ENCODE measurements at regions not wholly inside any gene's neighbourhood (a gene's known extent, or its start where the extent isn't known, plus 50 kb on each side); places are given as distances from the start of the nearest gene placed in this dataset.

DNA sequence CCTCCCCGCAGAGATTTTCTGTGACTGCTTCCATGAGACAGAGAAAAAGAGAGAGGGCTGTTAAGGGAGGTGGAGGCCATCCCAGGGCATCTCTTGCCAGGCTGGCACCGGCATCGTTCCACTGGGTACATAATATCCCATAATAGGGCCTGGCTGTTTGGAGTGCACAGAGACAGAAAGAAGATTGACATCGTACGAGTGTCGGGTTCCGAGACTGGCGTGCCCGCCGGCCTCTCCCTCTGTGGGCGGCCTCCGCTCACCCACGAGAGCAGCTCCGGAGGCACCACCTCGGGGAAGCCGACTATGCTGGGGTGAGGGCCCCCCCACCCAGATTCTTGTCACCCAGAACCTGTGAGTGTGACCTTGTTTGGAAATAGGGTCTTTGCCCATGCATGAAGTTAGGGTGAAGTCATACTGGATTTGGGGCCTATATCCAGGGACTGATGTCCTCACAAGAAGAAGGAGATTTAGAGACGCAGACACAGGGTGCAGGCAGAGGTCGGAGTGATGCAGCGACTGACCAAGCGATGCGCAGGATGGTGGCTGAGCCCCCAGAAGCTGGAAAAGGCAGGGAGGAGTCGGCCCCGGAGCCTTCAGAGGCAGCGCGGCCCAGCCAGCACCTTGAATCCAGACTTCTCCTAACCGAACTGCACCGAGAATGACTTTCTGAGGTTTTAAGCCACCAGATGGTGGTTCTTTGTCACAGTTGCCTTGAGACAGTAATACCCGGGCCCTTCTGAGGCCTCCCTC is 101.8 kb upstream of the CIBAR2 start:
- H3K18ac ChIP-seq (ENCODE audit: low read length) = no peak overlapping the region
- H2BK12ac ChIP-seq (ENCODE audit: low read length) = no peak overlapping the region
- H3K9ac ChIP-seq (ENCODE audit: low read length) = no peak overlapping the region
- no peak overlapping the region for H3K23ac ChIP-seq (ENCODE audit: low read length)
- H2BK5ac ChIP-seq (ENCODE audit: low read depth, low read length, poor library complexity) = no peak overlapping the region
- H3K79me2 ChIP-seq (ENCODE audit: control insufficient read depth, insufficient read depth, low read length, poor library complexity) = no peaks in the 10 kb centered on the region
- no peak overlapping the region for H2BK120ac ChIP-seq (ENCODE audit: insufficient read depth, low read length, poor library complexity)
- no peaks in the 10 kb centered on the region for H3K79me1 ChIP-seq (ENCODE audit: low read length)
- no peak overlapping the region for H3K14ac ChIP-seq (ENCODE audit: low read length)
- no peak overlapping the region for H4K12ac ChIP-seq (ENCODE audit: low read depth, low read length)
- no peak overlapping the region for H3K27ac ChIP-seq (ENCODE audit: low read depth, low read length)
- H3K36me3 ChIP-seq (ENCODE audit: control insufficient read depth in 1 of 2, insufficient read depth in 2 of 2, low read length in 2 of 2) = no peaks in the 10 kb centered on the region
- no peak overlapping the region for H3K4me2 ChIP-seq (ENCODE audit: low read length)
- H3K4me3 ChIP-seq (ENCODE audit: low read depth, low read length) = no peak overlapping the region
- H3K27me3 ChIP-seq (ENCODE audit: insufficient read depth, low read length) = no peaks in the 10 kb centered on the region
- H2AK5ac ChIP-seq (ENCODE audit: low read length) = no peak overlapping the region
- H2AFZ ChIP-seq (ENCODE audit: insufficient read depth, low read length, poor library complexity) = no peak overlapping the region
- no peak overlapping the region for H4K91ac ChIP-seq (ENCODE audit: low read depth, low read length)
- H4K8ac ChIP-seq (ENCODE audit: low read depth, low read length) = no peak overlapping the region
- H3K9me3 ChIP-seq (ENCODE audit: insufficient read depth, low read depth, low read length) = no peaks in the 10 kb centered on the region
- H3K4ac ChIP-seq (ENCODE audit: low read depth, low read length) = no peak overlapping the region
- WGBS (ENCODE audit: extremely low coverage, insufficient coverage, insufficient read length) = no CpG with 5 or more reads among the region's 28 CpGs
- H3K4me1 ChIP-seq (ENCODE audit: control insufficient read depth in 1 of 2, insufficient read depth in 2 of 2, low read length in 2 of 2) = no peaks in the 10 kb centered on the region
- DNase-seq = no peak

DNA sequence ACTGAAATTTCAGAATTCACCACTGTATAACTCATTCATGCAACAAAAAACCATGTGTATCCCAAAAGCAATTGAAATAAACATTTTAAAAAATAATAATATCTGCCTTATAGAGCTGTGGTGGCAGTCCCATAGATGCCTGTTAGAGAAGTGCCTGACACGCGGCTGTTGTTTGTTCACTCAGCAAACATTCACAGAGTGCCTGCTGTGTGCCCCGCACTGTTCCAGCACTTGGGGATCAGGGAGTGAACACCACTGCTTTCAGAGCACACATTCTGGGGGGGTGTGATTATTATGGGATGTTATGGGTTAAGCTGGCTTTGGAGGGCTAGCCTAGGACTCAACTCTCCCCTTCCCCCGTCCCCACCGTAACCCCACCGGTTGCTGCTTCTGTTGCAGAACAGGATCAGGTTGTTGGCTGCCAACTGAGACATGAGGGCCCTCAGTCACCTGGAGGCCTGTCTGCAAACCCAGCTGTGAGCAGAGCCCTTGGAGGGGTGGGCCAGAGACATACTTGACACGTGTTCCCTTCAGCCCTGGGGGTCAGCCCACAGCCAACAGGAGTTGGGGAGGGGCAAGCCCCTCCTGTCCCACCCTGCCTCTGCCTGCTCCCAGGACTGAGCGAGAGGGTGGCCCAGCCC is 103.3 kb upstream of the CIBAR2 start:
- Histone ChIP-seq H2BK120ac (ENCODE audit: insufficient read depth, low read length, poor library complexity) (no peak overlapping the region), H2AFZ (ENCODE audit: insufficient read depth, low read length, poor library complexity) (no peak overlapping the region), H2AK5ac (ENCODE audit: low read length) (no peak overlapping the region), H3K4me2 (ENCODE audit: low read length) (no peak overlapping the region), H3K79me2 (ENCODE audit: control insufficient read depth, insufficient read depth, low read length, poor library complexity) (no peaks in the 10 kb centered on the region), H3K4me1 (ENCODE audit: control insufficient read depth in 1 of 2, insufficient read depth in 2 of 2, low read length in 2 of 2) (peaks cover 2% of the 10 kb centered on the region in 2 experiments), H3K18ac (ENCODE audit: low read length) (no peak overlapping the region), H3K79me1 (ENCODE audit: low read length) (no peaks in the 10 kb centered on the region), H3K27me3 (ENCODE audit: insufficient read depth, low read length) (no peaks in the 10 kb centered on the region), H4K12ac (ENCODE audit: low read depth, low read length) (no peak overlapping the region), H3K4ac (ENCODE audit: low read depth, low read length) (no peak overlapping the region), H3K9ac (ENCODE audit: low read length) (no peak overlapping the region), H3K27ac (ENCODE audit: low read depth, low read length) (no peak overlapping the region), H2BK5ac (ENCODE audit: low read depth, low read length, poor library complexity) (no peak overlapping the region), H3K4me3 (ENCODE audit: low read depth, low read length) (no peak overlapping the region), H2BK12ac (ENCODE audit: low read length) (no peak overlapping the region), H4K91ac (ENCODE audit: low read depth, low read length) (no peak overlapping the region), H3K14ac (ENCODE audit: low read length) (no peak overlapping the region), H3K23ac (ENCODE audit: low read length) (no peak overlapping the region), H3K9me3 (ENCODE audit: insufficient read depth, low read depth, low read length) (no peaks in the 10 kb centered on the region), H3K36me3 (ENCODE audit: control insufficient read depth in 1 of 2, insufficient read depth in 2 of 2, low read length in 2 of 2) (no peaks in the 10 kb centered on the region), H4K8ac (ENCODE audit: low read depth, low read length) (no peak overlapping the region)
- WGBS (ENCODE audit: extremely low coverage, insufficient coverage, insufficient read length) = no CpG with 5 or more reads among the region's 8 CpGs
- no peak for DNase-seq

DNA sequence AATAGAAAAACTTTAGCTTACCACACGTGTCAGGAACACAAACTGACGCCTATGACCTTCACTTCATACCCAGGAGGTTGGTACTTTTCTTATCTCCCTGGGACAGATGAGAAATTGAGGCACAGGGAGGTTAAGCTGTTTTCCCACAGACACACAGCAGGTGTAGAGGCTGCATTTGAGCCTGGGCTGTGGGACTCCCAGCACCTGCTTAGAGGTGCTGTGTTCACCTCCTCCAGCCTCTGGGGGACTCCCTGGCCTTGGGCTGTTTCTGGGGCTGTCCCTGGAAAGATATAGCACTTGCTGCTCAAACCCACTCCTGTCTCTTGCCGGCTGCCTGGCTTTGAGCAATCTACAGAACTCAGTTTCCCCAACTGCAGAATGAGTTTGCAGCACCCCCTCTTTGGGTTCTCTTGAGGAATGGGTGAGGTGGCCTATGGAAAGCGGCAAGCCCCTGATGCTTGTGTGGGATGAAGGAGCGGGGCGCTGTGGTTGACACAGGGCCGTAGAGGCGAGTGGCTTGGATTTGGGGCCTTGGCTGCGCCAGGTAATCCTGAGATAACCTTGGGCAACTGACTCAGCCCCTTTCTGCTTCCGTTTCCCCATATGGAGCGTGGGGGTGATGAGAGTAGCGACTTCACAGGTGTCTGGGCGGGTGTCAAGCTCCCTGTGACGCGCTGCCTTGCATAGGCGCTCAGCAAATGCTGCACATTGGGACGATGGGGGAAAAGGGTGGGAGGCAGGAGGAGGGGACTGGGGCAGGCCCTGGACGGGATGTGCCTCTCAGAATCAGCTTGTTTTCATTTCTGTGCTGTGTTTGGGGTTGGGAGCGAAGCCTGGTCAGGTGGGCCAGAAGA is 104.5 kb upstream of the CIBAR2 start:
- Histone ChIP-seq H3K23ac (ENCODE audit: low read length) (no peak overlapping the region), H4K8ac (ENCODE audit: low read depth, low read length) (no peak overlapping the region), H3K4ac (ENCODE audit: low read depth, low read length) (no peak overlapping the region), H3K27me3 (ENCODE audit: insufficient read depth, low read length) (no peaks in the 10 kb centered on the region), H3K36me3 (ENCODE audit: control insufficient read depth in 1 of 2, insufficient read depth in 2 of 2, low read length in 2 of 2) (peaks cover 0 to 2% of the 10 kb centered on the region in 2 experiments), H2BK5ac (ENCODE audit: low read depth, low read length, poor library complexity) (no peak overlapping the region), H3K27ac (ENCODE audit: low read depth, low read length) (no peak overlapping the region), H3K4me1 (ENCODE audit: control insufficient read depth in 1 of 2, insufficient read depth in 2 of 2, low read length in 2 of 2) (peaks cover 2 to 7% of the 10 kb centered on the region in 2 experiments), H3K9me3 (ENCODE audit: insufficient read depth, low read depth, low read length) (no peaks in the 10 kb centered on the region), H3K4me3 (ENCODE audit: low read depth, low read length) (no peak overlapping the region), H2AFZ (ENCODE audit: insufficient read depth, low read length, poor library complexity) (no peak overlapping the region), H2AK5ac (ENCODE audit: low read length) (no peak overlapping the region), H2BK12ac (ENCODE audit: low read length) (no peak overlapping the region), H3K4me2 (ENCODE audit: low read length) (no peak overlapping the region), H3K9ac (ENCODE audit: low read length) (no peak overlapping the region), H3K18ac (ENCODE audit: low read length) (no peak overlapping the region), H3K79me2 (ENCODE audit: control insufficient read depth, insufficient read depth, low read length, poor library complexity) (no peaks in the 10 kb centered on the region), H3K79me1 (ENCODE audit: low read length) (no peaks in the 10 kb centered on the region), H3K14ac (ENCODE audit: low read length) (no peak overlapping the region), H4K12ac (ENCODE audit: low read depth, low read length) (no peak overlapping the region), H2BK120ac (ENCODE audit: insufficient read depth, low read length, poor library complexity) (no peak overlapping the region), H4K91ac (ENCODE audit: low read depth, low read length) (no peak overlapping the region)
- no CpG with 5 or more reads among the region's 19 CpGs for WGBS (ENCODE audit: extremely low coverage, insufficient coverage, insufficient read length)
- DNase-seq = no peak

DNA sequence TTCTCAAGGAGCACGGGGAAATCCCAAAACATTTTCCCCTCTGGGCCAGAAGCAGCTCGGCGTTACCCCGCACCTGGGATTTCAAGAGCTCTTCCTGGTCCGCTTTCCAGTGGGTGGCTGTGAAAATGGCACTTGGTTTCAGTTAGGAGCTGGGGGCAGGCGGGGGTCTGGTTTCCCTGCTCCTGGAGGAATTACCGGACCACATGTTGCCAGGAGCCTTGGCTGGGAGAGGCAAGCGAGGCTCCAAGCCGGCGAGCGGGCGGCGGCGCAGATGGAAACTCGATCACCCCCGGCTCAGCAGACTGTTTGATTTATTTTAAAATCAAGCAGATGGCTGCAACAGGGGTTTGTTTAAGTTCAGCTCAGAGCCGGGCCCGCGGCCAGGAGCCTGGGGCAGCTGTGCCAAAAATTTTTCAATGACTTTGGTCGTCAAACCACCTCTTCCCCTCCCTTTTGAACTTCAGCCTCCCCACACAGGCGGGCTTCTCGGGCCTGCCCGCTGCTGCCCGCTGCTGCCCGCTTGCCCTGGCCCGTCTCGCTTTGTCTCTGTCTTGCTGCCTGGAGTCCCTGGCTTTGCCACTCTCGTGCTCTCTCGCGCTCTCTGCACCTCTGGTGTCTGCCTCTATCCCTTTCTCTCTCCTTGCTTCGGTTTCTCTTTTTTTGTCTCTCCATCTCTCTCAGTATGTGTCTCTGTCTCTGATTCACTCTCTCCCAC is 108.0 kb upstream of the CIBAR2 start:
- Histone ChIP-seq H3K9ac (ENCODE audit: low read length) (no peak overlapping the region), H4K91ac (ENCODE audit: low read depth, low read length) (no peak overlapping the region), H3K4me1 (ENCODE audit: control insufficient read depth in 1 of 2, insufficient read depth in 2 of 2, low read length in 2 of 2) (peaks cover 2 to 7% of the 10 kb centered on the region in 2 experiments), H3K18ac (ENCODE audit: low read length) (no peak overlapping the region), H4K8ac (ENCODE audit: low read depth, low read length) (no peak overlapping the region), H2AK5ac (ENCODE audit: low read length) (no peak overlapping the region), H3K4ac (ENCODE audit: low read depth, low read length) (no peak overlapping the region), H2AFZ (ENCODE audit: insufficient read depth, low read length, poor library complexity) (no peak overlapping the region), H3K79me2 (ENCODE audit: control insufficient read depth, insufficient read depth, low read length, poor library complexity) (no peaks in the 10 kb centered on the region), H3K27ac (ENCODE audit: low read depth, low read length) (no peak overlapping the region), H4K12ac (ENCODE audit: low read depth, low read length) (no peak overlapping the region), H3K4me3 (ENCODE audit: low read depth, low read length) (no peak overlapping the region), H2BK120ac (ENCODE audit: insufficient read depth, low read length, poor library complexity) (no peak overlapping the region), H2BK12ac (ENCODE audit: low read length) (no peak overlapping the region), H3K36me3 (ENCODE audit: control insufficient read depth in 1 of 2, insufficient read depth in 2 of 2, low read length in 2 of 2) (peaks cover 0 to 2% of the 10 kb centered on the region in 2 experiments), H3K79me1 (ENCODE audit: low read length) (no peaks in the 10 kb centered on the region), H3K14ac (ENCODE audit: low read length) (no peak overlapping the region), H3K9me3 (ENCODE audit: insufficient read depth, low read depth, low read length) (no peaks in the 10 kb centered on the region), H3K4me2 (ENCODE audit: low read length) (no peak overlapping the region), H3K27me3 (ENCODE audit: insufficient read depth, low read length) (no peaks in the 10 kb centered on the region), H3K23ac (ENCODE audit: low read length) (no peak overlapping the region), H2BK5ac (ENCODE audit: low read depth, low read length, poor library complexity) (no peak overlapping the region)
- no CpG with 5 or more reads among the region's 31 CpGs for WGBS (ENCODE audit: extremely low coverage, insufficient coverage, insufficient read length)
- no peak for DNase-seq

Measured in trophoblast cell (in vitro differentiated cells and primary cell).